CD4-positive, alpha-beta T cell treated with Interleukin-21 for 1 hour (primary cell): ENCODE measurements at regions not wholly inside any gene's neighbourhood (a gene's known extent, or its start where the extent isn't known, plus 50 kb on each side); places are given as distances from the start of the nearest gene placed in this dataset.
"Not testable (repeated sequence)": the region's sequence is repeated elsewhere in the genome, so short reads cannot be mapped to it uniquely, and the experiment has no call there.

Source experiments
- DNase-seq: peaks from one replicate; pipeline ENCODE4 v3.0.0-alpha.2; 2020

GRCh38 chr4:3611778-3612177 lies 79.6 kb upstream of the LRPAP1 start:
- no peak for DNase-seq

DNA sequence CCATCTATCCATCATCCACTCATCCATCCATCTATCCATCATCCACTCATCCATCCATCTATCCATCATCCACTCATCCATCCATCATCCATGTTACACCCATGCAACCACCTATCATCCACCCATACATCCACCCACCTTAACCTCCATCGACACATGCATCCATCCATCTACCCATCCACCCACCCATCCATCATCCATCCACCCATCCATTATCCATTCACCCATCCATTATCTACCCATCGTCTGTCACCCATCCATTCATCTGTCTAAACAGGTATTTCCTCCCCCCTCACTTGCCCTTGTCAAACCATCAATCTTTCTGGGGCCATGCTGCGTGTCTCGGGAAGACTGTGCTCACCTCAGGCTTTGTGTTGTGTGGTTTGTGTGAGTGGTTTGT lies 78.6 kb upstream of the LRPAP1 start:
- DNase-seq = not testable (repeated sequence)

- not testable (repeated sequence) for DNase-seq
Observed at GRCh38 chr4:3609905-3610304, 77.7 kb upstream of the LRPAP1 start.

- no peak for DNase-seq
Observed at GRCh38 chr4:3607690-3608552, 75.7 kb upstream of the LRPAP1 start.

- DNase-seq = not testable (repeated sequence)
Observed at GRCh38 chr4:3606850-3607249, 74.6 kb upstream of the LRPAP1 start.

- not testable (repeated sequence) for DNase-seq
Observed at GRCh38 chr4:3606271-3606670, 74.0 kb upstream of the LRPAP1 start.

DNA sequence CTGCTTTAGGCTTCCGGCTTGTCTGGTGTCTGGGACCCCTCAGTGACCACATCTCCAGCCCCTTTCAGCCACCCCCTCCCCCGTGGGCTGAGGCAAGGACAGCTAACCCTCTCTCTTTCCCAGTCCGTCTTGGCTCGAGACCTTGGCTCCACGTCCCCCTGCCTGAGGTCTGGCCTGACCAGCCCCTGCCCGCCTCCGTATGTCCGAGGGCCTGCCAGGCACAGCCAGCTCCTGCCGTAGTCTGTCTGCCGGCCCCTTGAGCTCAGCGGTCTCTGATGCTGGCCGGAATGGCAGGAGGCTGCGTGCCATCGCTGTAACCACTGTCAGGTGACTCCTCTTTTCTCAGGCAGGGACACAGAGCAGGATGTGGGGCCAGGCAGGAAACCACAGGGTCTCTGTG lies 73.3 kb upstream of the LRPAP1 start:
- no peak for DNase-seq

- not testable (repeated sequence) for DNase-seq
Observed at GRCh38 chr4:3602886-3603645, 70.8 kb upstream of the LRPAP1 start.

DNA sequence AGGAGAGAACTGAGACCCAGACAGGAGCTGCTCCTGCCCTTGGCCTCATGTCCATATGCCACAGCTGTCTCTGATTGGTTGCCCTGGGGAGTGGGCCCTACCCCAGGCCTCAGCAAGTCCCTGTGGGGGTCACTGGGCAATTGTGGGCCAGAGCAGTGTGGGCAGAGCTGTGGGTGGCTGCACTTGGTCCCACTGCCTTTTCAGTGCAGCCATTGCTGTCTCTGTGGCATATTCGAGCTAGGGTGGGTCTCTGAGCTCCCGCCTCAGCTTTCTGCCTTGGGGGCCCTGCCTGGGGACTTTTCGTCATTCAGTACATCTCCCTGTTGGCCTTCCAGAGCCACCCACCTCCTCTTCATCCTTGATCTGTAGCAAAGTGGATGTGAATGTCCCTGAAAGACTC lies 69.8 kb upstream of the LRPAP1 start:
- no peak for DNase-seq

DNA sequence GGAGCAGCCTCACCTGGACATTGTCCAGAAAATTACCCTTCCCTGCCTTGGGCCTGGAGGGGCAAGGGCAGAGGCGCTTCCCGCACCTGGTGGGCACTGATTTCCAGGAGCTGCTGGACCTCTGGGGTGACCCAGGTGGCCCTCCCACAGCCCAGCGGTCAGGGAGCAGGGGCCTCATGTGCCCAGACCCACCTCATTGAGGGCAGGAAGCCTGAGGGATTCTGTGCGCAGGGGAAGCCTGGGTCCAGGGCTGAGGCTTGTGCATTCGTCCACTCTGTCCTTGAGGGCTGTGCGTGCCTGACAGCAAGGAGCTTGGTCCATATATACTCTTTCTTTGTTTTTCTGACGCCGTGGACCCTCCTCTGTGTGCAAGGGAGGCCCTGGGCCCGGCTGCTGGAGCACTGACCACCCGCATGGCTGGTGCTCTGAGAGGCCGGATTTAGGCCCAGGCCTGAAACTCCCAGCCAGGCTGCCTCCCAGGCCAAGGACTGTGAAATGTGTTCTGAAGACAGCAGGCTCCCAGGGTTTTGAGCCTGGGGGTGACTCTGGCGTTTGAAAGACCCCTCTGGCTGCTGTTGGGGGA lies 69.0 kb upstream of the LRPAP1 start:
- DNase-seq = not testable (repeated sequence)

GRCh38 chr4:3599951-3600350 lies 67.7 kb upstream of the LRPAP1 start:
- DNase-seq = no peak

DNA sequence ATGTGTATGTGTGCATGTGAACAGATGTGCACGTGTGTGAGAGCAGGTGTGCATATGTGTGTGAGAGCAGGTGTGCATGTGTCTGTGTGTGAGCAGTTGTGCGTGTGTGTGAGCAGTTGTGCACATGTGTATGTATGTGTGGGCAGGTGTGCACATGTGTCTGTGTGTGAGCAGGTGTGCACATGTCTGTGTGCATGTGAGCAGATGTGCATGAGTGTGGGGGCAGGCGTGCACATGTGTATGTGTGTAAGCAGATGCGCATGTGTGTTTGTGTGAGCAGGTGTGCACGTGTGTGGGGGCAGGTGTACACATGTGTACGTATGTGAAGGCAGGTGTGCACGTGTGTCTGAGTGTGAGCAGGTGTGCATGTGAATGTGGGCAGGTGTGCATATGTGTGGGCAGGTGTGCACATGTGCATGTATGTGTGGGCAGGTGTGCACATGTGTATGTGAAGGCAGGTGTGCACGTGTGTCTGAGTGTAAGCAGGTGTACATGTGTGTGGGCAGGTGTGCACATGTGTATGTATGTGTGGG lies 66.5 kb upstream of the LRPAP1 start:
- no peak for DNase-seq

DNA sequence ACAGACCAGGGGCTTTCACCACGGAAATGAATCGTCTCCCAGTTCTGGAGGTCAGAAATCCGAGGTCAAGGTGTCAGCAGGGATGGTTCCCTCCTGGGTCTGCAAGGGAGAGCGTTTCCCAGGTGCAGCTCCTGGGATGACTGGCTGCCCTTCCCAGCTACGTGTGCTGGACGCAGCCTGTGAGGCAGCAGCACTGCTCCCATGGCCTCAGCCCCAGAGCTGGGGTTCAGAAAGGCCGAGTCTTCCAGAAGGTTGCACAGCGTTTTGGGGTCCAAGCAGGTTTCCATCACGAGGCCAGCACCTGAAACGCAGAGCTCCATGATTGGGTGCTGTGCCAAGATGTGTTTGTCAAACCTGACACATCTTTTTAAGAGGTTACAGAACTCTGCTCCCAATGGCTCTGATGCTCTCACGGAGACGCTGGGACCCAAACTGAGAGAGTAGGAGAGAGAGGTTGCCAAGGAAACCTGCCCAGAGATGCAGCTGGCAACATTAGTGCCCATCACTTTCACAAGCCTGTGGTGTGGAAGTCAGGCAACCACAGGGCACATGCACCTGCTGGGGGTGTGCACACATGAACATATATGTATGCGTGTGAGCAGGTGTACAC lies 65.8 kb upstream of the LRPAP1 start:
- not testable (repeated sequence) for DNase-seq

GRCh38 chr4:3596957-3597733 lies 64.9 kb upstream of the LRPAP1 start:
- DNase-seq = not testable (repeated sequence)

GRCh38 chr4:3595627-3596291 lies 63.5 kb upstream of the LRPAP1 start:
- not testable (repeated sequence) for DNase-seq

GRCh38 chr4:3594751-3595150 lies 62.5 kb upstream of the LRPAP1 start:
- DNase-seq = not testable (repeated sequence)

DNA sequence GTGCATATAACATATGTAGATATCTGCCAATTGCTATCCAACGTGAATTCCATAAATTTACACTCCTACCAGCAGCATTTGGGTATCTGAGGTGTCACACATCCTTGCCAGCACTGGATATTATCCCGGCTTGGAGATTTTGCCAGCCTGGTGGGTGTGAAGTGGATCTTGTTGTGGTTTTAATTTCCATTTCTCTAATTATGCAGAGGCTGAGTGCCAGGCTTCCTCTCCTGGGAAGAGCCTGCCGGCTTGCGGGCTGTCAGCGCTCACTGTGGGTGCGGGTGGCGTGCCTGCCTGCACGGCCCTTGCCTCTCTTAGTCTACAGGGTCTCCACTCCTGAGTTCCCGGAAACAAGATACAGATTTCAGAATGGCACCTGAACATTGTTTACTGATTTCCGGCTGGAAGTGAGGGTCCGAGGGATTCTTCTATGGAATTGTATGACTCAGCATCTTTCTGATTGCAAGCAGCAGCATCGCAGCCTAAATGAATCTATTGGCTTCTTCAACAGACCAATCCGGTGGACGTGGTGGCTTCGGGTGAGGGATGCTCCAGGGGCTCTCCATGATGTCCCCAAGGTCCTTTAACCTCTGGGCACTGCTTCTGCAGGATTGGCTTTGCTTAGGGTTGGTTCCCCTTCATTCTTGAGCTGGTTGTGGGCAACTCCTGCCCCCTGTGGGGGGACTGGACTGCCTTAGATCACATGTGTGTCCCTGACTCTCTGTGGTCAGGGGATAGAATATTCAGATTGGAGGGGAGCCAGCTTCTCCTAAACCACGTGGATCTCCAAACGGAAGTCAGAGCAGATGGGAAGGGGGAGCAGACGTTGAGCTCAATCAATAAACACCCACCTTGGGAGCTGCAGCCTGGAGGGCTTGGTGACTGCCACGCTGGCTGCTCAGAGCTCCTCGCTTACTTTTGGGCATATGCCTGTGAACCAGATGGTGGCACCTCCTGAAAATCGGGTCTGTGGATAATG lies 58.0 kb upstream of the LRPAP1 start:
- DNase-seq = not testable (repeated sequence)

DNA sequence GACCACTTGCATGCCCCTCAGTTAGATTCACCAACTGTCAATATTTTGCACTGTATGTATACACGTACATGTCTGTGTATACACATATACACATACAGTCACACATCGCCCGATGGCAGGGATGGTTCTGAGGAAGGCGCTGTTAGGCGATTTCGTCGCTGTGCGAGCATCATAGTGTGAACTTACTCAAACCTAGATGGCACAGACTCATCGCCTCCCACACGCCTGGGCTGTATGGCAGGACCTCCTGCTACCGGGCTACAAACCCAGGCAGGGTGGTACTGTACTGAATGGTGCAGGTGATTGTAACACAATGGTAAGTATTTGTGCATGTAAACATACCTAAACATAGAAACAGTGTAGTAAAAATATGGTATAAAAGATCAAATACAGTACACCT lies 57.2 kb upstream of the LRPAP1 start:
- DNase-seq = not testable (repeated sequence)

GRCh38 chr4:3588517-3589194 lies 56.4 kb upstream of the LRPAP1 start:
- not testable (repeated sequence) for DNase-seq

GRCh38 chr4:3586596-3586995 lies 54.4 kb upstream of the LRPAP1 start:
- not testable (repeated sequence) for DNase-seq
